Activated T-cell treated with anti-CD3 and anti-CD28 coated beads, Interleukin-2, amount 50 U/mL, for 72 hours (primary cell): ENCODE measurements at regions not wholly inside any gene's neighbourhood (a gene's known extent, or its start where the extent isn't known, plus 50 kb on each side); places are given as distances from the start of the nearest gene placed in this dataset.

Source experiments
- ATAC-seq, 2 donors: fragments of 150-1000 bp; cut with Tn5 transposase; replicated peaks in 1 of 2; 2 replicates each; pipeline ENCODE4 v1.10.0; 2021; ENCODE audit warnings: moderate library complexity in 2 of 2, mild to moderate bottlenecking in 1 of 2
- DNase-seq, 2 donors: peaks; one replicate each; pipeline ENCODE4 v3.0.0; 2021 to 2022; ENCODE audit warnings: mixed read lengths in 1 of 2
- H3K27ac Mint-ChIP-seq: one replicate; pipeline ENCODE4 v1.8.0; 2022; ENCODE audit warnings: mild to moderate bottlenecking, moderate library complexity, mixed read lengths
- H3K27me3 Mint-ChIP-seq: one replicate; pipeline ENCODE4 v1.8.0; 2022; ENCODE audit warnings: low read depth, mixed read lengths
- H3K36me3 Mint-ChIP-seq, 2 donors: one replicate each; pipeline ENCODE4 v1.8.0; 2022; ENCODE audit warnings: mixed read lengths in 2 of 2, mild to moderate bottlenecking in 1 of 2; ENCODE audit not compliant: insufficient read depth in 2 of 2
- H3K4me1 Mint-ChIP-seq: one replicate; pipeline ENCODE4 v1.8.0; 2022; ENCODE audit warnings: low read depth, mixed read lengths
- H3K4me3 Mint-ChIP-seq, 2 donors: one replicate each; pipeline ENCODE4 v1.8.0; 2022; ENCODE audit warnings: mild to moderate bottlenecking in 2 of 2, mixed read lengths in 2 of 2, moderate library complexity in 2 of 2
- H3K9me3 Mint-ChIP-seq, 2 donors: one replicate each; pipeline ENCODE4 v1.8.0; 2022; ENCODE audit warnings: mixed read lengths in 2 of 2

DNA sequence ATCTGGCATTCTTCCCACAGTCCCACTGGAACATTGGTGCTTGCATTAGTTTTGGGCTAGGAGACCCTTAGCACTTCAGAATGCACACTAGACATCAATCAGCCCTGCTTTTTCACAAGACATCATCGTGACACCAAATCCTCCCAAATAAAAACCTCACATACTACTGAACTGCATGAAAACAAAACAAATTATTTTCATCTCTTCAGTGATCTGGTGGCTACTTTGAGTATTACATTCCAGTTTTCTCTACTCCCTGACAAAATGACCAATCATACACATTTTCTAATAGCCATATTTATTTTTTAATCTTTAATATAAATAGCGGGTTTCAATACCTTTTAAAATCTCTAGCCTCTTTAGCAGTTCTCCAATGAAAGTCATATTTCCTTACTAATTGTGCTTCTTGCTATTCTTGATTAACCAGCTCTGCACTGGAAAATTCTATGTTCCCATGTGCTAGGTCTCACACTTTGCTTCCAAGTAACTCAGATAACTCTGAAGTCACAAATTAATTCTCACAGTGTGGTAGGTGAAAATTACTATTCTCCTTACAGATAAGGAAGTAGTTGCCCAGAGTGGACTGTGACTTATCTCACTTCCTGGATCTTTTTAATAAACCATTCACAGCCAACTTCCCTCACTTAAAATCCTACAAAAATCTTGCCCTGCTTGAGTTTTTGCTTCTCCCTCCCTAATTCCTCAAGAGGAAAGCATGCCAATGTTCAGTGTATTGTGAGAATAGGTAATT lies 82.5 kb upstream of the EPB41L3 start:
- no peak for ATAC-seq
- H3K27me3 Mint-ChIP-seq: peaks cover 20% of the 10 kb centered on the region
- H3K27ac Mint-ChIP-seq: no peak overlapping the region
- H3K4me3 Mint-ChIP-seq: no peak overlapping the region
- DNase-seq: no peak
- no peaks in the 10 kb centered on the region for H3K9me3 Mint-ChIP-seq
- H3K4me1 Mint-ChIP-seq: no peaks in the 10 kb centered on the region
- no peaks in the 10 kb centered on the region for H3K36me3 Mint-ChIP-seq

DNA sequence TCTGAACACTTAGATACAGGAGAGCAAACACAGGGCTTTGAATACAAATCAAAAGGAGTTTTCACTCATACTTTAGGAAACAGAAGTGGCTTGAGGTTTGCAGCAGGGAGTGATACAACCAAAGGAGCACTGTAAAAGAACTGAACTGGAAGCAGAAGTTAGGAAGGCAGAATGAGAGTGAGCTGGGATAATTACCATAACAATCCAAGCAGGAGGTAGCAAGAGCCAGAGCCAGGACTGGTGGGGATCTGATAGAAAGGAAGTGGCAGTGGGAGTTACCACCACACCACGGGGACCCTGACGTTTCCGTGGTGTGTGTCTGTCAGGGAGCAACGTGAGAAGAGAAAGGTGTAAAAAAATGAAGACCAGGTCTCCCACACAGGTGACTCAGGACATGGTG lies 81.3 kb upstream of the EPB41L3 start:
- Mint-ChIP-seq H3K36me3 (no peaks in the 10 kb centered on the region), H3K4me3 (no peak overlapping the region), H3K4me1 (no peaks in the 10 kb centered on the region), H3K27me3 (peaks cover 19% of the 10 kb centered on the region), H3K9me3 (no peaks in the 10 kb centered on the region), H3K27ac (no peak overlapping the region)
- DNase-seq: no peak
- no peak for ATAC-seq

- H3K36me3 Mint-ChIP-seq: no peaks in the 10 kb centered on the region
- H3K27ac Mint-ChIP-seq: no peak overlapping the region
- no peak overlapping the region for H3K4me3 Mint-ChIP-seq
These were observed 79.1 kb upstream of the EPB41L3 start for GRCh38 chr18:5622905-5623304.

DNA sequence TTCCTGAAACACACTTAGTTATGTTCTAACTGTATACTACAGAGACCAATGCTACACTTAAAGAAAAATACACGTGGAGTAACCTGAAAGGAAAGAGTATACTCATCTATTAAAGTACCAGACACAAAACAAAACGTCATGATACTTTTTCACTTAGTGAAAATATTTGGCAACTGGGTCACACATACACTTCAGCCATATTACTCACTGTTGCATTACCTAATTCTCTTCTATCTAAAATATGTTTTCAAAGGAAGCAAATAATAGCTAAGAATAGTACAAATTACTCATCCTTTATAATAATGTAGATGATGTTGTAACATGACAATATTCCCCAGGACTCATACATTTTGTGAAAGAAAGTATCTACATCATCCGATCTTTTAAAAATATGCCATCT lies 76.5 kb upstream of the EPB41L3 start:
- DNase-seq (no peak), ATAC-seq (no peak)
- Mint-ChIP-seq H3K4me1 (no peaks in the 10 kb centered on the region), H3K4me3 (no peak overlapping the region), H3K27me3 (peaks cover 18% of the 10 kb centered on the region), H3K9me3 (no peaks in the 10 kb centered on the region), H3K27ac (no peak overlapping the region), H3K36me3 (no peaks in the 10 kb centered on the region)

More at GRCh38 chr18:5622905-5623304, 79.1 kb upstream of the EPB41L3 start:
- Mint-ChIP-seq H3K27me3 (peaks cover 16% of the 10 kb centered on the region), H3K9me3 (no peaks in the 10 kb centered on the region), H3K4me1 (no peaks in the 10 kb centered on the region)
- DNase-seq (no peak), ATAC-seq (no peak)

GRCh38 chr18:5619376-5619775 lies 75.6 kb upstream of the EPB41L3 start:
- Mint-ChIP-seq H3K4me1 (no peaks in the 10 kb centered on the region), H3K27ac (no peak overlapping the region), H3K36me3 (no peaks in the 10 kb centered on the region), H3K9me3 (no peaks in the 10 kb centered on the region), H3K27me3 (peaks cover 18% of the 10 kb centered on the region), H3K4me3 (no peak overlapping the region)
- DNase-seq (no peak), ATAC-seq (no peak)

GRCh38 chr18:5618047-5618688 lies 74.4 kb upstream of the EPB41L3 start:
- H3K36me3 Mint-ChIP-seq: no peaks in the 10 kb centered on the region

DNA sequence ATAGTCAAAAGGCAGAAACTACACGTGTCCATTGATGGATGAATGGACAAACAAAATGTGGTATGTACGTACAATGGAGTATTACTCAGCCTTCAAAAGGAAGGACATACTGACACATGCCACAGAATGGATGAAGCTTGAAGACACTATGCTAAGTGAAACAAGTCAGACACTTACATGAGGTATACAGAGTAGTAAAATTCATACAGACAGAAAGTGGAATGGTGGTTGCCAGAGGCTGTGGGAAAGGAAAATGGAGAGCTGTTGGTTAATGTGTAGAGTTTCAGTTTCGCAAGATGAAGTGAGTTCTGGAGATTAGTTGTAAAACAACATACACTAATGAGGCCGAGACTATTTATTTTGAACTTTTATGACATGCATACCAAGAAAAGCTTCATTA lies 67.4 kb upstream of the EPB41L3 start:
- ATAC-seq: no peak
- no peak overlapping the region for H3K27ac Mint-ChIP-seq
- no peaks in the 10 kb centered on the region for H3K4me1 Mint-ChIP-seq
- H3K36me3 Mint-ChIP-seq: no peaks in the 10 kb centered on the region
- no peak for DNase-seq
- H3K27me3 Mint-ChIP-seq: peaks cover 24% of the 10 kb centered on the region
- peaks cover 2% of the 10 kb centered on the region in 2 donors for H3K9me3 Mint-ChIP-seq
- H3K4me3 Mint-ChIP-seq: no peak overlapping the region

More at GRCh38 chr18:5618047-5618688, 74.4 kb upstream of the EPB41L3 start:
- no peaks in the 10 kb centered on the region for H3K4me1 Mint-ChIP-seq
- no peak overlapping the region for H3K27ac Mint-ChIP-seq
- H3K9me3 Mint-ChIP-seq: no peaks in the 10 kb centered on the region
- peaks cover 18% of the 10 kb centered on the region for H3K27me3 Mint-ChIP-seq
- no peak for DNase-seq
- ATAC-seq: no peak
- no peak overlapping the region for H3K4me3 Mint-ChIP-seq

DNA sequence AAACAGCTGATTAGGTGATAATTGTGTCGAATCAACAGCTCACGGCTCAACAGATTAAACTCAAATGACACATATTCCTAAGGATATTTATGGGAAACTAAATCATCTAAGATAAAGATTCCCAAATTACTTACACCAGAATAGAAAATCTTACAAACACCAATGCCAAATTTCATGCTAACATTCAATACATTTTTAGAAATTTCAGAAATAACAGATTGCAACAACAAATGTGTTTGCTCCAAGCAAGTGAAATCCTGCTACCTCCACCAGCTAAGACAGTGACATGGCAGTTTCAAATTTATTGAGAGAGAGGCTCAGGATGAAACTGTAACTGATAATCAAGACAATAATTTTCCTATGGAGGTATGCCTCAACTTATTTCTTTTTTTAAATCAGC lies 65.0 kb upstream of the EPB41L3 start:
- ATAC-seq: no peak
- no peaks in the 10 kb centered on the region for H3K36me3 Mint-ChIP-seq
- H3K27ac Mint-ChIP-seq: no peak overlapping the region
- H3K4me3 Mint-ChIP-seq: no peak overlapping the region
- DNase-seq: no peak
- peaks cover 2% of the 10 kb centered on the region in 2 donors for H3K9me3 Mint-ChIP-seq
- no peaks in the 10 kb centered on the region for H3K4me1 Mint-ChIP-seq
- H3K27me3 Mint-ChIP-seq: peaks cover 18% of the 10 kb centered on the region

DNA sequence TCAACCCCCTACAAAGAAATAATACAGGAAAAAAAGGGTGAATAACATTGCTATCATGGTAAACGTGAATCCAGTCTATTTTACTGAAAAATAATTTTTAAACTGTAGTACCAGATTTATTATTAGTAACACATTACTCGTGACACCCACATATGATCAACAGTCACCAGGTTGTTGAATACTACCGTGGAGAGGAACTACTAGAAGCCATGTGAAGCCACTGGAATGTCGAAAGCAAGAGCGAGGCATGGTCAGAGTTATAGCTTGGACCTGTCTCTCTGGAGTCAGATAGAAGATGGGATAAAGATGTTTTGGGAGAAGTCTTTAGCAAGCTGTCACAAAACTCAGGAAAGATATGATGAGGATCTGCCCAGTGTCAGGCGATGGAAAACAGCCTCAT lies 63.2 kb upstream of the EPB41L3 start:
- Mint-ChIP-seq H3K4me3 (no peak overlapping the region), H3K9me3 (peaks cover 2% of the 10 kb centered on the region in 2 donors), H3K27ac (no peak overlapping the region), H3K4me1 (no peaks in the 10 kb centered on the region), H3K36me3 (no peaks in the 10 kb centered on the region), H3K27me3 (peaks cover 27% of the 10 kb centered on the region)
- DNase-seq (no peak), ATAC-seq (no peak)

- ATAC-seq (no peak), DNase-seq (no peak)
These were observed 61.0 kb upstream of the EPB41L3 start for GRCh38 chr18:5604778-5605177.

DNA sequence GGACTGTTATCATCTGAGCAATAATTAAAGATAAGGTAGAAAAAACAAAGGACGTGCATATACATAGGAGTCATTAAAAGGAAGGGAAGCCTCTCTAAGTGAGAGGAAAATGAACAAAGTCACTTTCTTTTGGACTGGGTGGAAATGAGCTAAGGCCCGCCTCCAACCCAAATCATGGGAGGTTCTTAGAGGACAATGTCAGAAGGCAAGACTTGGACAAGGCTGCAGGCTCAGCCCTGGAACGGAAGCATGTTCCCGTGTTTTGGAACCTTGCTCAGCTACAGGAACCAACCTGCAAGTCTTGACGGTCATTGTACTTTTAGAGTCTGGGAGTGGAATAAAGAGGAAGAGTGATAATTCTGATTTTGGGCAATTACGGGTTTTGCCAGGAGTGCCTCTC lies 59.4 kb upstream of the EPB41L3 start:
- peaks cover 0 to 2% of the 10 kb centered on the region in 2 donors for H3K9me3 Mint-ChIP-seq
- ATAC-seq (no peak), DNase-seq (no peak)
- H3K27me3 Mint-ChIP-seq: peaks cover 37% of the 10 kb centered on the region
- no peak overlapping the region for H3K27ac Mint-ChIP-seq
- no peak overlapping the region for H3K4me3 Mint-ChIP-seq
- no peaks in the 10 kb centered on the region for H3K36me3 Mint-ChIP-seq
- H3K4me1 Mint-ChIP-seq: no peaks in the 10 kb centered on the region

More at GRCh38 chr18:5604778-5605177, 61.0 kb upstream of the EPB41L3 start:
- peaks cover 37% of the 10 kb centered on the region for H3K27me3 Mint-ChIP-seq
- H3K36me3 Mint-ChIP-seq: no peaks in the 10 kb centered on the region
- H3K4me3 Mint-ChIP-seq: no peak overlapping the region
- no peak overlapping the region for H3K27ac Mint-ChIP-seq
- H3K9me3 Mint-ChIP-seq: peaks cover 0 to 2% of the 10 kb centered on the region in 2 donors
- no peaks in the 10 kb centered on the region for H3K4me1 Mint-ChIP-seq

- H3K36me3 Mint-ChIP-seq: no peaks in the 10 kb centered on the region
- ATAC-seq: no peak
- no peak overlapping the region for H3K27ac Mint-ChIP-seq
- no peak overlapping the region for H3K4me3 Mint-ChIP-seq
- no peak for DNase-seq
- H3K4me1 Mint-ChIP-seq: no peaks in the 10 kb centered on the region
- peaks cover 29% of the 10 kb centered on the region for H3K27me3 Mint-ChIP-seq
- H3K9me3 Mint-ChIP-seq: no peaks in the 10 kb centered on the region
These were observed 57.4 kb upstream of the EPB41L3 start for GRCh38 chr18:5601188-5601624.

DNA sequence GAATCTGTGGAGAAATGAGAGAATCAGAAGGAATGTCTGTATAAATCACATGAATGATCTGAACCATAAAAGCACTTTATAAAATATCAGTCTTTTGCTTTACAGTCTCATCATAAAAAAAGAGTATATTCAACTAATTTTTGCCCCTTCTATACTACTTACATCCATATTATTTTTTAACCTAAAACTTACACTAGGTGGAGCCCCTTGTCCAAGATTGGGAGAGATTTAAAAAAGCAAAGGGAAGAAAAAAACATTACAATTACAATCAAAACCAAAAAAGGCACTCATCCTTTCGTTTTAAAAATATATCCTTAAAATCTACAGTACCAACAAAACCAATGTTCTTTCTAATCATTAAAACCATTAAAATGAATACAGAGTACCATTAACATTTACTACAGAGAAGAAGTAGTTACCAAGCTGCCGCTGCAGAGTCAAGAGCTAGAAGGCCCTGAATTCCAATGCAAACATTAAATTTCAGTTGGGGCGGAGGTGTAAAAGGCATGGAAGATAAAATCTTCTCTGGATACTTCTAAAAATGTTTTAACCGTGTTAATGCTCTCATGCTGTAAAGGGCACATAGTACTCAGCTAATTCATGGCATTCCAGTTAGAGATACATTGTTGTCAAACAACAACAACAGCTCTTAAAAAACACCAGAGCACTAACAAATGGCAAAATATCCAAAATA lies 56.7 kb upstream of the EPB41L3 start:
- Mint-ChIP-seq H3K27ac (no peak overlapping the region), H3K27me3 (peaks cover 29% of the 10 kb centered on the region), H3K4me3 (no peak overlapping the region), H3K36me3 (no peaks in the 10 kb centered on the region), H3K9me3 (no peaks in the 10 kb centered on the region), H3K4me1 (no peaks in the 10 kb centered on the region)
- DNase-seq (no peak), ATAC-seq (no peak)
